ENCODE measurements at regions not wholly inside any gene's neighbourhood (a gene's known extent, or its start where the extent isn't known, plus 50 kb on each side); places are given as distances from the start of the nearest gene placed in this dataset.

DNA sequence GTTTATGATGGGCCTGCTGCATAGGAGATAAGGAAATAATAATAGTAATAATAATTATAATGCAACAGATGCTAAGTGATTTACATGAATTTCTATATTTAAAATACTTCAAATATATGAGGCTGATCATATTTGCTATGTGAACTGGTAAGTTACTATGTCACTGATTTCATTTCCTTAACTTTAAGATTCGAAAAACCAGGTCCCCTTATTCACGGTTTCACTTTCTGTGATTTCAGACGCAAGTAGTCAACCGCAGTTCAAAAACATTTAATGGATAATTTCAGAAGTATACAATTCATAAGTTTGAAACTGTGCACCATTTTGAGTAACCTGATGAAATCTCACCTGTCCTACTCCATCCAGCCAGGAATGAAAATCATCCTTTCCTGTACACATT is 1697.1 kb upstream of the LRRTM1 start:
- TF ChIP-seq ZBTB21 (tag by site-specific recombination; IDR thresholded peaks at IDR 0.05) (no peak), REST (tag by site-specific recombination; IDR thresholded peaks at IDR 0.05) (no peak), ZNF549 (tag by site-specific recombination; IDR thresholded peaks at IDR 0.05) (no peak), ZNF112 (tag by site-specific recombination; IDR thresholded peaks at IDR 0.05) (no peak), PRDM10 (tag by site-specific recombination; IDR thresholded peaks at IDR 0.05) (no peak), CTCF (tag by site-specific recombination; IDR thresholded peaks at IDR 0.05) (no peak), ZFHX2 (tag by site-specific recombination; conservative IDR thresholded peaks at IDR 0.05) (no peak), ZBTB49 (tag by site-specific recombination; IDR thresholded peaks at IDR 0.05; ENCODE audit: low read depth) (no peak), PATZ1 (tag by site-specific recombination; IDR thresholded peaks at IDR 0.05) (no peak), HOXA7 (CRISPR knock-in tag; IDR thresholded peaks at IDR 0.05; ENCODE audit: borderline replicate concordance) (no peak)
- TF ChIP-seq, protein P1, sequence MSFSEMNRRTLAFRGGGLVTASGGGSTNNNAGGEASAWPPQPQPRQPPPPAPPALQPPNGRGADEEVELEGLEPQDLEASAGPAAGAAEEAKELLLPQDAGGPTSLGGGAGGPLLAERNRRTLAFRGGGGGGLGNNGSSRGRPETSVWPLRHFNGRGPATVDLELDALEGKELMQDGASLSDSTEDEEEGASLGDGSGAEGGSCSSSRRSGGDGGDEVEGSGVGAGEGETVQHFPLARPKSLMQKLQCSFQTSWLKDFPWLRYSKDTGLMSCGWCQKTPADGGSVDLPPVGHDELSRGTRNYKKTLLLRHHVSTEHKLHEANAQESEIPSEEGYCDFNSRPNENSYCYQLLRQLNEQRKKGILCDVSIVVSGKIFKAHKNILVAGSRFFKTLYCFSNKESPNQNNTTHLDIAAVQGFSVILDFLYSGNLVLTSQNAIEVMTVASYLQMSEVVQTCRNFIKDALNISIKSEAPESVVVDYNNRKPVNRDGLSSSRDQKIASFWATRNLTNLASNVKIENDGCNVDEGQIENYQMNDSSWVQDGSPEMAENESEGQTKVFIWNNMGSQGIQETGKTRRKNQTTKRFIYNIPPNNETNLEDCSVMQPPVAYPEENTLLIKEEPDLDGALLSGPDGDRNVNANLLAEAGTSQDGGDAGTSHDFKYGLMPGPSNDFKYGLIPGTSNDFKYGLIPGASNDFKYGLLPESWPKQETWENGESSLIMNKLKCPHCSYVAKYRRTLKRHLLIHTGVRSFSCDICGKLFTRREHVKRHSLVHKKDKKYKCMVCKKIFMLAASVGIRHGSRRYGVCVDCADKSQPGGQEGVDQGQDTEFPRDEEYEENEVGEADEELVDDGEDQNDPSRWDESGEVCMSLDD (tag by site-specific recombination; IDR thresholded peaks at IDR 0.05) = no peak
- TF ChIP-seq, protein P2, sequence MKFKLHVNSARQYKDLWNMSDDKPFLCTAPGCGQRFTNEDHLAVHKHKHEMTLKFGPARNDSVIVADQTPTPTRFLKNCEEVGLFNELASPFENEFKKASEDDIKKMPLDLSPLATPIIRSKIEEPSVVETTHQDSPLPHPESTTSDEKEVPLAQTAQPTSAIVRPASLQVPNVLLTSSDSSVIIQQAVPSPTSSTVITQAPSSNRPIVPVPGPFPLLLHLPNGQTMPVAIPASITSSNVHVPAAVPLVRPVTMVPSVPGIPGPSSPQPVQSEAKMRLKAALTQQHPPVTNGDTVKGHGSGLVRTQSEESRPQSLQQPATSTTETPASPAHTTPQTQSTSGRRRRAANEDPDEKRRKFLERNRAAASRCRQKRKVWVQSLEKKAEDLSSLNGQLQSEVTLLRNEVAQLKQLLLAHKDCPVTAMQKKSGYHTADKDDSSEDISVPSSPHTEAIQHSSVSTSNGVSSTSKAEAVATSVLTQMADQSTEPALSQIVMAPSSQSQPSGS (tag by site-specific recombination; IDR thresholded peaks at IDR 0.05; ENCODE audit: low read depth) = no peak

Measured in HEK293 (cell line).